HG03469 (cell line): ENCODE measurements at regions not wholly inside any gene's neighbourhood (a gene's known extent, or its start where the extent isn't known, plus 50 kb on each side); places are given as distances from the start of the nearest gene placed in this dataset.
"Not testable (repeated sequence)": the region's sequence is repeated elsewhere in the genome, so short reads cannot be mapped to it uniquely, and the experiment has no call there.

Experiments used
- ATAC-seq: cut with Tn5 transposase; IDR thresholded peaks from one replicate; pipeline ENCODE4 v1.9.1; 2021; ENCODE audit warnings: mild to moderate bottlenecking, moderate library complexity, moderate number of reproducible peaks; ENCODE audit not compliant: unreplicated experiment

DNA sequence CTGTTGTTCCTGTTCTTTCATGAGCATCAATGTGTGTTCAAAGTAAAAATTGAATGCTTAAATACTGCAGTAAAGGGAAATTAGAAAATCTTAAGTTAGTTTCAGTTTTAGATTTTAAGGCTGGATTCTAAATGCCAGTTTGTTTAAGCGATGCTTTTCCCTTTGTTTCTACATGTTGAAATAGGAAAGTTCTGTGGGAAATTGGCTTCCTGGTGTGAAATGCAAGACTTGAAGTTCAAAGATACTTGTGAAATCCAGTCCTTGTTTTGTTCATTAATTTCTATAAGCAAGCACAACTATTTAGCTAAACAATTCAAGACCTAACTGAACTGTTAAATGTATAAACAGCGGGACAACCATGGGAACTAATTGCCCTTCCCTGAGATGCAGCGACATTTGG, 149.1 kb downstream of the LYPLAL1 start:
- no peak for ATAC-seq

DNA sequence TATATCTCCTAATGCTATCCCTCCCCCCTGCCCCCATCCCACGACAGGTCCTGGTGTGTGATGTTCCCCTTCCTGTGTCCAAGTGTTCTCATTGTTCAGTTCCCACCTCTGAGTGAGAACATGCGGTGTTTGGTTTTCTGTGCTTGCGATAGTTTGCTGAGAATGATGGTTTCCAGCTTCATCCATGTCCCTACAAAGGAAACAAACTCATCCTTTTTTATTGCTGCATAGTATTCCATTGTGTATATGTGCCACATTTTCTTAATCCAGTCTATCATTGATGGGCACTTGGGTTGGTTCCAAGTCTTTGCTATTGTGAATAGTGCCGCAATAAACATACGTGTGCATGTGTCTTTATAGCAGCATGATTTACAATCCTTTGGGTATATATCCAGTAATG, 146.9 kb downstream of the LYPLAL1 start:
- ATAC-seq, result not testable (repeated sequence)

DNA sequence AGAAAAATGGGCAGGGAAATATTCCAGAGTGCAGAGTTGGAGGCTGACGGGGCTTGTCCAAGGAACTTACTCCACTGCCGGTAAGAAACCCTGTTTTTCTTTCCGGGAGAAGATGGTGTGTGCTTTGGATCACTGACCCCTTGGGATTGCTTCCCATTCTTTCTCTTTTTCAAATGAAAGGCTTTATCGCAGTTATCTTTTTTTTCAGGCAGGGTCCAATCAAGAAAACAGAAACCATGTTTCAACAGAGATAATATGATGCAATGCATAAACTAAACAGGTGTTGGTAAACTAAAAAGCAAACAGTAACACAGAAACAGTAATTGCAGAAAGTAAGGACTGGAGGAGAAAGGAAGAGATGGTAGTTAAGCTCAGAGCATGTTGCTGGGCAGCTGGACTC, 145.1 kb downstream of the LYPLAL1 start:
- ATAC-seq, result no peak

DNA sequence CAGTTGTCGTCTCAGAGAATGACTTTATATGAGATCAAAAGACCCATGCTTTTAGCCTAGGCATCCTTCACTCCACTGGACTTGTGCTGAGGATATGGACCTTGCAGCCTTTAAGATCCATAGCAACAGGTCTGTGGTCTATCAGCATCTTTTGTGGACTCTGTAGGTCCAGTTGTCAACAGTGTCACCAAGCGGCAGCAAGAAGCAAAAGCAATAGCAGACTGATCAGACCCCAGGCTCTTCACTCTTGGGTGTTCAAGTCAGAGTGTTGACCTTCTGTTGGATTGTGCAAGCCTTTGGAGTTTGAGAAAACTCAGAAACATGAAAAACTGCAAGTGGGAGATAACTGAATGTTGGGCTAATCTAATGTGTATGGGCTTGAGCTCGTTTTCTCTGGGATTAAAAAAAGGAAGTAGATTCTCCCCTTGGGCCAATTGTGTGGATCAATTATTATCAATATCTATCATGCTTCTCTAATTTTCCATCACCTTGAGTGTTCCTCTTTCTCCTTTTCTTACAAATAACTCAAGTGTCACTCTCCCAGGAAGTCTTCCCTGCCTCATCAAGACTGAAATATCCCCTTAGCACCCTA, 144.2 kb downstream of the LYPLAL1 start:
- no peak for ATAC-seq

DNA sequence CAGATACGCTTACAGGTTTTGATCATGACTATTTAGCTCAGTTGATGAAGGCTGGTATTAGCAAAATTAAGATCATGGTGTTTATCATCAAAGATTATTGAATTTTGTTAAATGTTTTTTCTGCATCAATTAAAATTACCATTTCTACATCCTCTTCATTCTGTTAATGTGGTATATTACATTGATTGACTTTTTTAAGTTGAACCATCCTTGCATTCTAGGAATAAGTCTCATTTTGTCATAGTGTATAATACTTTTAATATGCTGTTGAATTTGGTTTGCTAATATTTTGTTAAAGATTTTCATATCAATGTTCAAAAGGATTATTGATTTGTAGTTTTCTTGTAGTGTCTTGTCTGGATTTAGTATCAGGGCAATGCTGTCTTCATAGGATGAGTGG, 142.4 kb downstream of the LYPLAL1 start:
- no peak for ATAC-seq

DNA sequence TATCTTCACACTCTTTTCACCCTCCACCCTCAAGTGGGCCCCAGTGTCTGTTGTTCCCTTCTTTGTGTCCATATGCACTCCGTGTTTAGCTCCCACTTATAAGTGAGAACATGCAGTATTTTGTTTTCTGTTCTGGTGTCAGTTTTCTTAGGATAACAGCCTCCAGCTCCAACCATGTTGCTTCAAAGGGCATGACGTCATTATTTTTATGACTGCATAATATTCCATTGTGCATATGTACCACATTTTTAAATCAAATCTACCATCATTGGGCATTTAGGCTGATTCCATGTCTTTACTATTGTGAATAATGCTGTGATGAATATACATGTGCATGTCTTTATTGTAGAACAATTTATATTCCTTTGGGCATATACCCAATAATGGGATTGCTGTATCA, 140.3 kb downstream of the LYPLAL1 start:
- ATAC-seq, result no peak

DNA sequence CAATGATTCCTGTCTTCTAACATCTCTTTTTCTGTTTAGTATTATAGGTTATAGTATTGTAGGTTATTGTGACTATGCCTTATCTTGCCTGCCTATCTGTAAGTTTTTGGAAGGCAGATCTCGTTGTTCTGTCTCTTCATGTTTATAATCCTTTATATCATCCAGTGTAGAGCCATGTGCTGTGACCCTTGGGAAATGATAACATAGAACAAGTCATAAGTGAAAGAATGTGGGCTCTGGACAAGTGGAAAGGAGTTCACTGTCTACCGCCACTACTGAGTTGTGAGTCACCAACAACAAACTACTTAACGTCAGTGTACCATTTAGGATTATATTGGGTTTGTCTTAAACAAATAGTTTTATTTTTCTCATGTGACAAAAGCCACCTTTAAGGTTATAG, 139.3 kb downstream of the LYPLAL1 start:
- no peak for ATAC-seq

DNA sequence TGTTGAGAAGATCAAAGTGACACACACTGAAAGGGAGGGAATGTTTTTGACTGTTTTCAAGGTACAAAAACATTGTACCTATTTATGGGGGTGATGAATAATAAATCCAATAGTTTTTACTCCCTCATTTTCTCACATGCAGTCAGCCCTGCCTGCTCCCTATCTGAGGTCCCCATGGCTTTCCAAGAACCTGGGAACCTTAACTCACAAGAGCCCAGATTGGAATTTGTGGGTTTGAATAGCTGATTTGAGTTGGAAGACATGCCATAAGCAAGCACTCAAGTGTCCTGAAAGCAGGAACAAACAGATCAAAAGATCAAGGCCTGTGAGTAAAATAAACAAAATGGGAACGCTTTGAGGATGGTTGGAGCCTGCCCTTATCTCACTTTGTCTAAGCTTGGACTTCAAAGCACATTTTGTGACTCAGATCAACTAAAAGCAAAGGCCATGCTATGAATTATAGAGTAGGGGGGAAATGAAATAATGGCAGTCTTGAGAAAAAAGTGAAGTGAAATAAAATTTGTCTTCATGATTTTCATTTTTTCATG, 136.6 kb downstream of the LYPLAL1 start:
- no peak for ATAC-seq

DNA sequence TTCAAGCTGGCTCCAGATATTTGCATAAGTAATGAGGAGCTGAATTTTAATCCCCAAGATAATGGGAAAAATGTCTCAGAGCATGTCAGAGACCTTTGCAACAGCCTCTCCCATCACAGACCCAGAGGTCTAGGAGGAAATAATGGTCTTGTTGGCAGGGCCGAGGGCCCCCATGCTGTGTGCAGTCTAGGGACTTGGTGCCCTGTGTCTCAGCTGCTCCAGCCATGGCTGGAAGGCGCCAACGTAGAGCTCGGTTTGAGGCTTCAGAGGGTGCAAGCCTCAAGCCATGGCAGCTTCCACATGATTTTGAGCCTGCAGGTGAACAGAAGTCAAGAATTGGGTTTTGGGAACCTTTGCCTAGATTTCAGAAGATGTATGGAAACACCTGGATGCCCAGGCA, 134.7 kb downstream of the LYPLAL1 start:
- no peak for ATAC-seq

DNA sequence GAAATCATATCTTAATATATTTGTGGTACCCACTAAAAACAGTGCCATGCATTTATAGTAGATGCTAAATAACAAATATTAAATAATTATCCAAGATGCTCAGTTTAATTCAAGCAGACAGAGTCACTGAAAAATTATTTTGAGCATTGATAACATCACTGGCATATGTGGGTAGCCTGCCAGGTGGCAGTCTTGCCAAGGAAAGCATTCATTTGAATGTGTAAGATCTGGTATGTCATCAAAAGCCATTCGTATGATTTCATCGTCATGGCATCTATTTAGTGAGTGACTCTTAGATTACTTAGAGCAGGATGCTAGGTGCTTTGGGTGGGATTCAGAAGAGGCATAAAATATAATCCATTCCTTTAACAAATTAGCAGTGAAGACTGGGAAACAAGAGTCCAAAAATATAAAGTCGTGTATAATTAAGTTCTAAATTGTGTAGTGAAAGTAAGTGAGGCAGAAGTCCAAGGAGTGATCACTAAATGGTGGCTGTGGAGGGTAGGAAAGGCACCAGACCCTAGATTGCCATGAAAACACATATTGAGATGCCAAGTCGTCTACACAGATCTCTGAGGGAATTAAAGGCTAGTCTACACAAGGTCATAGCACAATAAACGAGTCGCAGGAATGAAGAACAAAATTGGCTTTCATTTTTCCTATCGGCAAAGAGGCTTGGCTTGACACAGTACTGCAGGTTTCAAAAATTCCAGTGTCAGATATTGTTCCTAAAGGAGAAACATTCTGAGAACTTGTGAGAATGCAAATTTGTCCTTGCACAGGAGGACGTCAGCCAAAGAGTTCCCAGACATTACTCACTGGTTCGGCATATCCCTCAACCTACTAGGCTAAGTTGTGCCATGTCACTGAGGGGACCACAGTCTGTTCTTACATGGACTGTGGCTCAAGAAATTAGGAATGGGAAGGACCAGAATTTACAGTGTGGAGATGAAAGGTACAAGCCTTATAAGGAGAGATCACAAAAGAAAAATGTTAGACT, 130.8 kb downstream of the LYPLAL1 start:
- no peak for ATAC-seq

DNA sequence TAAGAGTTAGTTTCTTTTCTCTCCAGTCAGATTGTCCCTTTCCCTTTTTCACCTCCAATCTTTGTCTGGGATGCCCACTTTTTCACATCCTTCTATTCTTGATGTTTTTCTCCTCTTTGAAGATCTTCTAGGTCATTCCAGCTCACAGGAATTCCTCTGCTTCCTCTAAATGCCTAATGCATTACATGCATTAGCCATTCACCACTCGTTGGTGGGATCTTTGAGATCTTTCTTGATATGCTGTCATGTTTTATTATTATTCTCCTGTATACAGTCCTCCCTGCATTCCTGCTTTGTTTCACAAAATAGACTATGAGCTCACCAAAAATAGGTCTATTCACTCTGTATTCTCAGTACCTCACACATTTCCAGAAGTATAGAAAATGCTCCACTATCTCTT, 129.0 kb downstream of the LYPLAL1 start:
- ATAC-seq, result no peak

DNA sequence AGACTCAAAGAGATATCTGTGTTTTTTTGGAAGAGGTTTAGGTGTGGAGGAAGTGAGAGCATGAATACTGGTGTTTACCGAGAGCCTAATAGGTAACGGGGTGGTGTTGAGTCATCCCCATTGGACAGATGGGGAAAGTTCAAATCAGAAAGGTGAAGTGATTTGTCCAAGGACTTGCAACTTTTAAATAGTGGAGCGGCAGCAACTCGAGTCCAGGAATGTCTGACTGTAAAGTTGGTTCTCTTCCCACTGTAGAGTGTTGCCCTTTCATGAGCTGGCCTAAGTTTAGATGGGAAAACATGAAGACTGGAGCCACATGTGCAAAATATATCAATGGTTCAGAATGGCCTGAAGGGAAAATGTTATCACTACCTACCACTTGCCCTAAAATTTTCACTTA, 125.7 kb downstream of the LYPLAL1 start:
- ATAC-seq, result no peak

DNA sequence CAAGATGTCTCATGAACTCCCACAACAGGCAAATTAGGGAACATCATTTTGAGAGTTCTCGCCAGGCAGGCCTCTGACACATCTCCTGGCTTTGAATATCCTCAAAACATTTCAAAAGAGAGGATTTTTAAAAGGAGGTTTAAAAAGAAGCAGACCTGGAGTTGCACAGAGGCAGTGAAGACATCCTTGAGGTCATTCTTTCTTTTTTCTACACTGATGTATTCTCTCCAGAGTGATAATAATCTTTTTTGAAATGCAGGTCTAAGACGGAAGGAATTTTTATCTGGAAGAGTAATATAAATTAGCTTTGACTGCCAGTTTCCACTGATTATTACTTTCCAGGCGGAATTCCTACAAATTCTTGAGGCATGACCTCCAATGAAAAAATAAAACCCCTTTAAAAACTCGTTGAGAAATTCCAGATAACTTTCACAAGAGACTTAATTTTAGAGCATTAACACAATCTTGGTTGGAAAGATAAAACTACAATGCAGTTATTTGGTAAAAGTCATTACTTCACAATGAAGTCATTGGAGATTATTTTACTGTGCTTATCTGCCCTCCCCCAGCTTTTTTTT, 125.0 kb downstream of the LYPLAL1 start:
- ATAC-seq, result no peak

DNA sequence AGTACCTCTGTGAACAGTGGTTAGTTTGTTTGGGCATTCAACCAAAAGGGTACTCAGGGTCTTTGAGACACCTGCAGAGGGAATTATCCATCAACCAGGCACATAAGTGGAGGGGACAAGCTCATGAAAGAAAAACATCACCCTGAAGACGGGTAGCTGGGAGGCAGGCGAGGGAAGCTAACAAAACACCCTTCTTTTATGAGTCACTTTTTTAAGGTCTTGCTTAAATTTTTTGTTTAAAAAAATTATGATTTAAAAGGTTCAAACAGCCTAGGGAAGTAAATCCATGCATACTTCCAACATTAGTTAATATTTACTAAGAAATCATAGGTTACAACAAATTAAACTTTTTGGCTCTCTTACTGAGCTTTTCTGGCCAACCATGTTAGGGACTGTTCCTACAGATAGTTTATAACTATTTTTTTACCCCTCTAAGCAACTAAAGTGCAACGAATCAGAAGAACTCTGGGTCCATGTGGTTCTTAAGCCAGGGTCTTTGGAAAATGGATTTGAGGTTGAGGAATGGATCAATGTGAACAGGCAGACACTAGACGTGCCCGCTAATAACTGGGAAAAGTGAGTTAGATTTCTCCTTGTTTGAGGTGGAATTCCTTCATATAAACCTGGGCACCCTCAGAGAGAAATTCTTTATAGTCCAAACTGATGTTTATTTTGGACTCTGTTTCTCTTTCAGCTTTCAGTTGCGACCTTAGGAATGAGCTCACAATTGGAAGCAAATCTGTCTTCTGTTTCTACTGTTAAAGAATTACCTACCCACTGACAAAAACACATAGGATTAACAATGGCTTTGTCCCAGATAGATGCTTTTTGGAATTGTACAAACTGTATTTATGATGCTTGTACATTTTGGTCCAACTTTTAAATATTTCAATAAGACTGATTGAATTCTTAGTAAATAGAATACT, 123.0 kb downstream of the LYPLAL1 start:
- no peak for ATAC-seq

DNA sequence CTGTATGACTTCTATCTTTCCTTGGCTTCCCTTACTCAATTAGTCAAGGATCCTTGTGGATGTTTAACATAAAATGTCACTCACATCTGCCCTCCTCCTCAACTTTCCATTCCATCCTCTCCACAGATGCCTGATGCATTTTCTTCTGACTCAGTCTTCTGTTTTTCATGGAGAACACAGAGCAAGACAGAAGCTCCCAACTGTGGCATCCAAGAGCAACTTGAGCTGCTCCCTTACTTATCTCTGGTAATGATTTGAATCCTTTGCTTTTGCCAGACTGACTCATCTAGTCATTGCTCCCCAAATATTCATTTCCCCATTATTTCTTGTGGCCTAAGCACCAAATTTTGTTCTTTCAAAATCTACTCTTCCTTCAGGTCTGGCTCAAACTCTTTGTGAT, 120.6 kb downstream of the LYPLAL1 start:
- ATAC-seq, result no peak

DNA sequence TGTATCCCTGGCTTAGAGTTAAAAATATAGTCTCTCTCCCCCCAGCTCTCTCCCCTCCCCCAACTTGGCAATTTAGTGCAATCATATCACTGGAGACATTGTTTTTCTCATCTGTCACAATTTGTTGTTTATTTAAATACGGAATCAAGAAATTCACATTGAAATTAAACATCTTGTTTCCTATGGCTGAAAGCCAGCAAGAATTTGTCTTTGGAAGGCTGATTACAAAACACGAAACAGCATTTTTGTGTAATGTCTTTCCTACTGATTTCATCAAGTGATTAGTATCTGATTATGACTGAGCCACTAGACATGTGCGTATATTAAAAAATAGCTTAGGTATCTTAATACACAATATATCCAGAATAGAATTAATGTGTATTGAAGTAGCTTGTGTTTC, 119.7 kb downstream of the LYPLAL1 start:
- no peak for ATAC-seq

DNA sequence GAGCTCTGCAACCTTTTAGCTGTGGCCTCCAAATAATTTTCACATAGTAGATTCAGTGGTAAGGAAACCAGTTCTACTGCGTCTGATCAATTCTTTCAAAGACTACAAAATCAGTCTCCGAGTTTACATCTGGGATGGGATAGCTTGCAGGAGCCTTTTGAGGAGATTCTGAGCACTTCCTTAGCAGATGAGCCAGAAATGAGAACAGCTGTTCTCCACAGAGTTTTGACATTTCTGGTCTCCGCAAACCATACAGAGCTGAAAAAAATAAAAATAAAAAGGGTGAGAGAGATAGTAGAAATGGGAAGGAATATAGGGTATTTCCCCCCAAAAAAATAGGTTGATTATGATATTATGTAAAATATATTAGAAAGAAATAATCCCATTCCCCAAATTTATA, 119.3 kb downstream of the LYPLAL1 start:
- ATAC-seq, result no peak

DNA sequence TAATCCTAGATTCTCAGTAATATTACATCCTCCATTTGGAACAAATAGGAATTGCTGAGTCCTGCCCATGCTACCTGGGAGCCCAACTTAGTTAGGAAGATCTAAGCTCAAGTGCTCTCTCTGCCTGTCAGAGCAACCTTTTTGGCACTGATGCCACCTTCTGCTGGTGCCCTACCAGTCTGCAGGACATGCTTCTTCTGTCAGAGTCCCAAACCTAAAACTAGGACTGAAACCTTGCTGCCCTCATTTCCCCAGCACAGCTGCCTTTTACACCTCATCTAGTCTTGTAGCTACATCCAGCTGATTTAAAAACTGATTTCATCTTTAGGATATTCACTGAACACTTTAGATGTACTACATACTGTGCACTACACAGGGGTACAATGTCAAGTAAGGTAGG, 118.7 kb downstream of the LYPLAL1 start:
- ATAC-seq, result no peak

DNA sequence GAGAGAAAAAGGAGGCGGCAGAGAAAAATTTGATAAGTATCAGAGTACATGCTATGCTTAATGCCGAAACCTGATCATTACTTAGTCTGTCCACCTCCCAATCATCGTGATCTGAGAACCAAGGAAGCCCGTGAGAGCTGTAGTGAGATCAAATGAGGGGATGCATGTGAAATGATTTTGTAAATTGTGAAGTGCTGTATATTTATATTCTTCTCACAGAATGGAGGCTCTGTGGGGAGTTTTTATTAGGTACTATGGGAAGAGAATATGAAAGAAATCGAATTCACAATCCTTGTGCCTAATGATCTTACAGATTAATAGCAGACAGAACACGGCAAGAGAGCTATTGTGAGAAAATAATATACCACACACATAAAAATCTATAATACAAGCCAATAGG, 115.5 kb downstream of the LYPLAL1 start:
- ATAC-seq, result no peak

DNA sequence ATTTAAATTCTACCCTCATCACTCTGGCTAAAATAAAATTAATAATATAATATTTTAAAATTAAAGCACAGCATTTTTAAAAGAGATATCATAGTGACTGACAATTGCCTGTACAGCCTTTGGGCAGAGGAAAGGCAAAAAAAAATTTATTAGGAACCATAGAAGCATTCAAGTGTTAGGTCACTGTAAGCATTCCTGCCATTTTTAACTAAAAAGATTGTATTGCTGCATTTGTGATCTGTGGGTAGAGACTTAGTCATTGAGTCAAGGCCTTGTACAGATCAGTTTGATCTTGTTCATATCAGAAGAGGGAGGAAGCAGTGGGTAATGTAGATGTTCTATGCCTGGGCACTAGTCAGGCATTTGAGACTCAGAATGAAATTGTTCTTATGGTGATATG, 109.9 kb downstream of the LYPLAL1 start:
- ATAC-seq, result no peak

DNA sequence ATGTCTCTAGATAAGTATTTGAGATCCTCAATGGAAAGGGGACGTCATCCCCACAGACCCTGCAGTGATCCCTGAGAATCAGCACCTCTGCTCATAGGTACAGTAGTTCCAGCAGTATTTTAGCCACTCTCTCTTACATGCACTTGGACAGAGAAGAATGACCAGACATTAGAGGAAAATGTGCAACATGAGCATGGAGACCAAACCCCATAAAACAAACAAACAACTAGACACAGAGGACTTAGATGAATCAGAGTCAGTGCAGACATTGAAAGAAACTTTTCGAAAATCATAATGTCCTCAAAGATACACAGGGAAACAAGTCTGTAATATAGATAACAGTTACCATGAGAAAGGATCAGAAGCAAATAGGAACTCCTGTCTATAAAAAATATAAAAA, 108.2 kb downstream of the LYPLAL1 start:
- no peak for ATAC-seq
